NAMALWA (cell line): ENCODE measurements at regions not wholly inside any gene's neighbourhood (a gene's known extent, or its start where the extent isn't known, plus 50 kb on each side); places are given as distances from the start of the nearest gene placed in this dataset.
A peak's percentile ranks its signal among the peaks of the same experiment; 100 is the strongest.

Experiments
- DNase-seq: peaks from one replicate; pipeline ENCODE4 v3.0.0-alpha.2; 2015; ENCODE audit warnings: low spot score

GRCh38 chr1:37130221-37130948, 96.1 kb upstream of the GRIK3 start:
- DNase-seq = no peak

GRCh38 chr1:37131281-37131680, 97.0 kb upstream of the GRIK3 start:
- DNase-seq = no peak

GRCh38 chr1:37133276-37134145, 99.2 kb upstream of the GRIK3 start:
- DNase-seq = no peak

- DNase-seq = no peak
Measured at GRCh38 chr1:37134599-37134998, 100.3 kb upstream of the GRIK3 start.

- DNase-seq = no peak
Measured at GRCh38 chr1:37135032-37135431, 100.7 kb upstream of the GRIK3 start.

GRCh38 chr1:37137014-37137413, 102.7 kb upstream of the GRIK3 start:
- no peak for DNase-seq

- no peak for DNase-seq
Measured at GRCh38 chr1:37137601-37138000, 103.3 kb upstream of the GRIK3 start.

- no peak for DNase-seq
Measured at GRCh38 chr1:37143800-37144199, 109.5 kb upstream of the GRIK3 start.

- DNase-seq = no peak
Measured at GRCh38 chr1:37146071-37146470, 111.8 kb upstream of the GRIK3 start.

- no peak for DNase-seq
Measured at GRCh38 chr1:37147392-37147831, 113.1 kb upstream of the GRIK3 start.

GRCh38 chr1:37147906-37148305, 113.6 kb upstream of the GRIK3 start:
- DNase-seq = no peak

GRCh38 chr1:37148663-37149062, 114.3 kb upstream of the GRIK3 start:
- DNase-seq = no peak

GRCh38 chr1:37149296-37149695, 115.0 kb upstream of the GRIK3 start:
- DNase-seq = no peak

GRCh38 chr1:37150986-37151385, 116.7 kb upstream of the GRIK3 start:
- no peak for DNase-seq

GRCh38 chr1:37151789-37152188, 117.5 kb upstream of the GRIK3 start:
- DNase-seq = no peak

- no peak for DNase-seq
Measured at GRCh38 chr1:37152491-37152890, 118.2 kb upstream of the GRIK3 start.

GRCh38 chr1:37153116-37154100, 119.1 kb upstream of the GRIK3 start:
- no peak for DNase-seq

GRCh38 chr1:37156646-37157045, 122.3 kb upstream of the GRIK3 start:
- DNase-seq = no peak

- no peak for DNase-seq
Measured at GRCh38 chr1:37157634-37158033, 123.3 kb upstream of the GRIK3 start.

- no peak for DNase-seq
Measured at GRCh38 chr1:37158113-37158749, 123.9 kb upstream of the GRIK3 start.

- peak; percentile 47 for DNase-seq
Measured at GRCh38 chr1:37159102-37159501, 124.8 kb upstream of the GRIK3 start.

GRCh38 chr1:37161171-37161570, 126.9 kb upstream of the GRIK3 start:
- DNase-seq = no peak
